Liver (tissue), 3 donors: ENCODE measurements at regions not wholly inside any gene's neighbourhood (a gene's known extent, or its start where the extent isn't known, plus 50 kb on each side); places are given as distances from the start of the nearest gene placed in this dataset.

Source experiments
- ATF3 ChIP-seq: IDR thresholded peaks from 2 replicates; pipeline ENCODE4 v1.6.1; 2016; ENCODE audit warnings: antibody characterized with exemption
- EGR1 ChIP-seq, 2 donors: IDR thresholded peaks; 2 replicates each; pipeline ENCODE4 v1.6.1; 2016 to 2018; ENCODE audit warnings: antibody characterized with exemption in 2 of 2, low read depth in 2 of 2
- FOXA1 ChIP-seq: IDR thresholded peaks from 2 replicates; pipeline ENCODE4 v1.6.1; 2016; ENCODE audit warnings: antibody characterized with exemption
- GABPA ChIP-seq, 2 donors: IDR thresholded peaks in 1 of 2; conservative IDR thresholded peaks in 1 of 2; 2 replicates each; pipeline ENCODE4 v1.6.1; 2016; ENCODE audit warnings: antibody characterized with exemption in 2 of 2, mild to moderate bottlenecking in 1 of 2, moderate library complexity in 1 of 2
- HNF4G ChIP-seq: IDR thresholded peaks from 2 replicates; pipeline ENCODE4 v1.6.1; 2016; ENCODE audit warnings: antibody characterized with exemption
- JUND ChIP-seq, 2 donors: IDR thresholded peaks; 2 replicates each; pipeline ENCODE4 v1.6.1; 2016; ENCODE audit warnings: antibody characterized with exemption in 2 of 2
- MAX ChIP-seq: IDR thresholded peaks from 2 replicates; pipeline ENCODE4 v1.6.1; 2016; ENCODE audit warnings: antibody characterized with exemption
- RAD21 ChIP-seq, 2 donors: IDR thresholded peaks; 2 replicates each; pipeline ENCODE4 v1.6.1; 2016; ENCODE audit warnings: antibody characterized with exemption in 2 of 2, mild to moderate bottlenecking in 2 of 2
- RXRA ChIP-seq, 2 donors: IDR thresholded peaks; 2 replicates each; pipeline ENCODE4 v1.6.1; 2017 to 2018; ENCODE audit warnings: antibody characterized with exemption in 2 of 2, mild to moderate bottlenecking in 1 of 2
- YY1 ChIP-seq: IDR thresholded peaks from 2 replicates; pipeline ENCODE4 v1.6.1; 2016; ENCODE audit warnings: antibody characterized with exemption, mild to moderate bottlenecking
- TF ChIP-seq, protein P1 (sequence below): fragments of 150-350 bp; IDR thresholded peaks from 2 replicates; pipeline ENCODE4 v1.5.1; 2017; ENCODE audit warnings: improper control_type of control experiment, low read depth, low read length; ENCODE audit not compliant: missing input control
- TF ChIP-seq, protein P2 (sequence below): IDR thresholded peaks from 2 replicates; pipeline ENCODE4 v1.6.1; 2016; ENCODE audit warnings: antibody characterized with exemption, mild to moderate bottlenecking
- donor health status: healthy.
- donor health status: healthy.

GRCh38 chr17:30594223-30594952, 117.2 kb downstream of the GOSR1 start:
- TF ChIP-seq, protein P1, sequence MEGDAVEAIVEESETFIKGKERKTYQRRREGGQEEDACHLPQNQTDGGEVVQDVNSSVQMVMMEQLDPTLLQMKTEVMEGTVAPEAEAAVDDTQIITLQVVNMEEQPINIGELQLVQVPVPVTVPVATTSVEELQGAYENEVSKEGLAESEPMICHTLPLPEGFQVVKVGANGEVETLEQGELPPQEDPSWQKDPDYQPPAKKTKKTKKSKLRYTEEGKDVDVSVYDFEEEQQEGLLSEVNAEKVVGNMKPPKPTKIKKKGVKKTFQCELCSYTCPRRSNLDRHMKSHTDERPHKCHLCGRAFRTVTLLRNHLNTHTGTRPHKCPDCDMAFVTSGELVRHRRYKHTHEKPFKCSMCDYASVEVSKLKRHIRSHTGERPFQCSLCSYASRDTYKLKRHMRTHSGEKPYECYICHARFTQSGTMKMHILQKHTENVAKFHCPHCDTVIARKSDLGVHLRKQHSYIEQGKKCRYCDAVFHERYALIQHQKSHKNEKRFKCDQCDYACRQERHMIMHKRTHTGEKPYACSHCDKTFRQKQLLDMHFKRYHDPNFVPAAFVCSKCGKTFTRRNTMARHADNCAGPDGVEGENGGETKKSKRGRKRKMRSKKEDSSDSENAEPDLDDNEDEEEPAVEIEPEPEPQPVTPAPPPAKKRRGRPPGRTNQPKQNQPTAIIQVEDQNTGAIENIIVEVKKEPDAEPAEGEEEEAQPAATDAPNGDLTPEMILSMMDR = no peak
- TF ChIP-seq RAD21 (IDR thresholded peaks at IDR 0.05) (no peak), HNF4G (no peak), ATF3 (no peak), FOXA1 (no peak), EGR1 (IDR thresholded peaks at IDR 0.05; ENCODE audit: low read depth in 2 of 2) (no peak), MAX (no peak), JUND (IDR thresholded peaks at IDR 0.05) (no peak), YY1 (no peak), RXRA (IDR thresholded peaks at IDR 0.05) (no peak), GABPA (IDR thresholded peaks at IDR 0.05 in 1 of 2, conservative IDR thresholded peaks at IDR 0.05 in 1 of 2) (no peak)
- TF ChIP-seq, protein P2, sequence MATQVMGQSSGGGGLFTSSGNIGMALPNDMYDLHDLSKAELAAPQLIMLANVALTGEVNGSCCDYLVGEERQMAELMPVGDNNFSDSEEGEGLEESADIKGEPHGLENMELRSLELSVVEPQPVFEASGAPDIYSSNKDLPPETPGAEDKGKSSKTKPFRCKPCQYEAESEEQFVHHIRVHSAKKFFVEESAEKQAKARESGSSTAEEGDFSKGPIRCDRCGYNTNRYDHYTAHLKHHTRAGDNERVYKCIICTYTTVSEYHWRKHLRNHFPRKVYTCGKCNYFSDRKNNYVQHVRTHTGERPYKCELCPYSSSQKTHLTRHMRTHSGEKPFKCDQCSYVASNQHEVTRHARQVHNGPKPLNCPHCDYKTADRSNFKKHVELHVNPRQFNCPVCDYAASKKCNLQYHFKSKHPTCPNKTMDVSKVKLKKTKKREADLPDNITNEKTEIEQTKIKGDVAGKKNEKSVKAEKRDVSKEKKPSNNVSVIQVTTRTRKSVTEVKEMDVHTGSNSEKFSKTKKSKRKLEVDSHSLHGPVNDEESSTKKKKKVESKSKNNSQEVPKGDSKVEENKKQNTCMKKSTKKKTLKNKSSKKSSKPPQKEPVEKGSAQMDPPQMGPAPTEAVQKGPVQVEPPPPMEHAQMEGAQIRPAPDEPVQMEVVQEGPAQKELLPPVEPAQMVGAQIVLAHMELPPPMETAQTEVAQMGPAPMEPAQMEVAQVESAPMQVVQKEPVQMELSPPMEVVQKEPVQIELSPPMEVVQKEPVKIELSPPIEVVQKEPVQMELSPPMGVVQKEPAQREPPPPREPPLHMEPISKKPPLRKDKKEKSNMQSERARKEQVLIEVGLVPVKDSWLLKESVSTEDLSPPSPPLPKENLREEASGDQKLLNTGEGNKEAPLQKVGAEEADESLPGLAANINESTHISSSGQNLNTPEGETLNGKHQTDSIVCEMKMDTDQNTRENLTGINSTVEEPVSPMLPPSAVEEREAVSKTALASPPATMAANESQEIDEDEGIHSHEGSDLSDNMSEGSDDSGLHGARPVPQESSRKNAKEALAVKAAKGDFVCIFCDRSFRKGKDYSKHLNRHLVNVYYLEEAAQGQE = no peak
